IPS-18a (cell line): ENCODE measurements at regions not wholly inside any gene's neighbourhood (a gene's known extent, or its start where the extent isn't known, plus 50 kb on each side); places are given as distances from the start of the nearest gene placed in this dataset.
"Not testable (repeated sequence)": the region's sequence is repeated elsewhere in the genome, so short reads cannot be mapped to it uniquely, and the experiment has no call there.

ENCODE experiments used
- H3K27ac ChIP-seq: one replicate; pipeline ENCODE4 v1.5.1; 2013; ENCODE audit warnings: low read length
- H3K27me3 ChIP-seq: one replicate; pipeline ENCODE4 v1.6.1; 2013; ENCODE audit warnings: mild to moderate bottlenecking, low read length; ENCODE audit not compliant: control insufficient read depth, insufficient read depth
- H3K36me3 ChIP-seq: one replicate; pipeline ENCODE4 v1.6.1; 2013; ENCODE audit warnings: low read depth, low read length; ENCODE audit not compliant: control insufficient read depth
- H3K4me1 ChIP-seq: one replicate; pipeline ENCODE4 v1.6.1; 2013; ENCODE audit warnings: low read depth, low read length; ENCODE audit not compliant: control insufficient read depth
- H3K4me3 ChIP-seq: one replicate; pipeline ENCODE4 v1.5.1; 2013; ENCODE audit warnings: low read length
- H3K9ac ChIP-seq: one replicate; pipeline ENCODE4 v1.6.1; 2013; ENCODE audit warnings: mild to moderate bottlenecking, low read length, moderate library complexity
- H3K9me3 ChIP-seq: one replicate; pipeline ENCODE4 v1.6.1; 2013; ENCODE audit warnings: low read depth, low read length; ENCODE audit not compliant: control insufficient read depth

GRCh38 chrX:81857192-81857591 lies 655.3 kb downstream of the SH3BGRL start:
- peaks cover 28% of the 10 kb centered on the region for H3K9me3 ChIP-seq
- H3K27me3 ChIP-seq, result no peaks in the 10 kb centered on the region
- H3K36me3 ChIP-seq, result no peaks in the 10 kb centered on the region
- no peak overlapping the region for H3K4me3 ChIP-seq
- no peak overlapping the region for H3K9ac ChIP-seq
- H3K4me1 ChIP-seq, result no peaks in the 10 kb centered on the region
- no peak overlapping the region for H3K27ac ChIP-seq

GRCh38 chrX:81866873-81867272 lies 665.0 kb downstream of the SH3BGRL start:
- H3K9me3 ChIP-seq, result peaks cover 39% of the 10 kb centered on the region
- H3K27ac ChIP-seq, result no peak overlapping the region
- H3K36me3 ChIP-seq, result no peaks in the 10 kb centered on the region
- no peak overlapping the region for H3K4me3 ChIP-seq
- no peak overlapping the region for H3K9ac ChIP-seq
- H3K4me1 ChIP-seq, result no peaks in the 10 kb centered on the region
- H3K27me3 ChIP-seq, result no peaks in the 10 kb centered on the region

- Histone ChIP-seq H3K27me3 (no peaks in the 10 kb centered on the region), H3K27ac (no peak overlapping the region), H3K9ac (no peak overlapping the region), H3K4me3 (no peak overlapping the region), H3K4me1 (no peaks in the 10 kb centered on the region), H3K9me3 (peaks cover 43% of the 10 kb centered on the region), H3K36me3 (no peaks in the 10 kb centered on the region)
Observed at GRCh38 chrX:81868979-81869378, 667.1 kb downstream of the SH3BGRL start.

GRCh38 chrX:81874807-81875206 lies 672.9 kb downstream of the SH3BGRL start:
- peaks cover 50% of the 10 kb centered on the region for H3K9me3 ChIP-seq
- no peak overlapping the region for H3K4me3 ChIP-seq
- no peaks in the 10 kb centered on the region for H3K27me3 ChIP-seq
- H3K4me1 ChIP-seq, result no peaks in the 10 kb centered on the region
- H3K36me3 ChIP-seq, result no peaks in the 10 kb centered on the region
- no peak overlapping the region for H3K9ac ChIP-seq
- H3K27ac ChIP-seq, result no peak overlapping the region

- no peak overlapping the region for H3K27ac ChIP-seq
- H3K27me3 ChIP-seq, result no peaks in the 10 kb centered on the region
- H3K9ac ChIP-seq, result no peak overlapping the region
- no peaks in the 10 kb centered on the region for H3K4me1 ChIP-seq
- peaks cover 52% of the 10 kb centered on the region for H3K9me3 ChIP-seq
- no peak overlapping the region for H3K4me3 ChIP-seq
- no peaks in the 10 kb centered on the region for H3K36me3 ChIP-seq
Observed at GRCh38 chrX:81875800-81876199, 673.9 kb downstream of the SH3BGRL start.

GRCh38 chrX:81876437-81876836 lies 674.5 kb downstream of the SH3BGRL start:
- no peak overlapping the region for H3K4me3 ChIP-seq
- peaks cover 52% of the 10 kb centered on the region for H3K9me3 ChIP-seq
- H3K4me1 ChIP-seq, result no peaks in the 10 kb centered on the region
- no peak overlapping the region for H3K27ac ChIP-seq
- no peaks in the 10 kb centered on the region for H3K27me3 ChIP-seq
- H3K36me3 ChIP-seq, result no peaks in the 10 kb centered on the region
- H3K9ac ChIP-seq, result no peak overlapping the region

- Histone ChIP-seq H3K4me3 (no peak overlapping the region), H3K4me1 (no peaks in the 10 kb centered on the region), H3K27ac (no peak overlapping the region), H3K9me3 (peaks cover 28% of the 10 kb centered on the region), H3K9ac (no peak overlapping the region), H3K27me3 (no peaks in the 10 kb centered on the region), H3K36me3 (no peaks in the 10 kb centered on the region)
Observed at GRCh38 chrX:81890521-81890920, 688.6 kb downstream of the SH3BGRL start.

GRCh38 chrX:81900522-81900921 lies 698.6 kb downstream of the SH3BGRL start:
- H3K4me1 ChIP-seq, result no peaks in the 10 kb centered on the region
- H3K4me3 ChIP-seq, result no peak overlapping the region
- no peaks in the 10 kb centered on the region for H3K36me3 ChIP-seq
- H3K9ac ChIP-seq, result no peak overlapping the region
- no peaks in the 10 kb centered on the region for H3K27me3 ChIP-seq
- H3K27ac ChIP-seq, result no peak overlapping the region
- peaks cover 30% of the 10 kb centered on the region for H3K9me3 ChIP-seq

GRCh38 chrX:81925812-81926211 lies 723.9 kb downstream of the SH3BGRL start:
- H3K4me1 ChIP-seq, result no peaks in the 10 kb centered on the region
- H3K9me3 ChIP-seq, result peaks cover 2% of the 10 kb centered on the region
- no peak overlapping the region for H3K4me3 ChIP-seq
- H3K27ac ChIP-seq, result no peak overlapping the region
- no peak overlapping the region for H3K9ac ChIP-seq
- no peaks in the 10 kb centered on the region for H3K27me3 ChIP-seq
- no peaks in the 10 kb centered on the region for H3K36me3 ChIP-seq

GRCh38 chrX:81945911-81946310 lies 744.0 kb downstream of the SH3BGRL start:
- H3K27ac ChIP-seq, H3K4me1 ChIP-seq, H3K27me3 ChIP-seq, H3K36me3 ChIP-seq, H3K4me3 ChIP-seq, H3K9ac ChIP-seq: not testable (repeated sequence)
- peaks cover 13% of the 10 kb centered on the region for H3K9me3 ChIP-seq

GRCh38 chrX:81957318-81957717 lies 755.4 kb downstream of the SH3BGRL start:
- no peak overlapping the region for H3K4me3 ChIP-seq
- no peaks in the 10 kb centered on the region for H3K4me1 ChIP-seq
- H3K27ac ChIP-seq, result no peak overlapping the region
- H3K36me3 ChIP-seq, result no peaks in the 10 kb centered on the region
- H3K9me3 ChIP-seq, result peaks cover 19% of the 10 kb centered on the region
- no peak overlapping the region for H3K9ac ChIP-seq
- H3K27me3 ChIP-seq, result no peaks in the 10 kb centered on the region

GRCh38 chrX:81957900-81958545 lies 756.1 kb downstream of the SH3BGRL start:
- Histone ChIP-seq H3K4me1 (no peaks in the 10 kb centered on the region), H3K27ac (no peak overlapping the region)

More at GRCh38 chrX:81957900-81958545, 756.1 kb downstream of the SH3BGRL start:
- no peaks in the 10 kb centered on the region for H3K27me3 ChIP-seq
- H3K9ac ChIP-seq, result no peak overlapping the region
- H3K4me3 ChIP-seq, result no peak overlapping the region
- H3K36me3 ChIP-seq, result no peaks in the 10 kb centered on the region
- peaks cover 15% of the 10 kb centered on the region for H3K9me3 ChIP-seq
